ENCODE measurements at regions not wholly inside any gene's neighbourhood (a gene's known extent, or its start where the extent isn't known, plus 50 kb on each side); places are given as distances from the start of the nearest gene placed in this dataset.

- Mint-ChIP-seq H3K36me3 (no peaks in the 10 kb centered on the region), H3K27ac (no peak overlapping the region), H3K27me3 (peaks cover 9% of the 10 kb centered on the region), H3K9me3 (no peaks in the 10 kb centered on the region), H3K4me1 (no peaks in the 10 kb centered on the region), H3K4me3 (no peak overlapping the region)
- CTCF ChIA-PET, result interaction anchor here (2.1 kb wide), 1 partner anchor 12 kb away, joined by 4 read pairs; no protein-coding TSS in a partner anchor
- no peak for DNase-seq
Measured at GRCh38 chr2:18423636-18424035, 136.8 kb downstream of the RDH14 start.

GRCh38 chr2:18422432-18423165, 137.9 kb downstream of the RDH14 start:
- H3K27ac Mint-ChIP-seq, result no peak overlapping the region
- H3K27me3 Mint-ChIP-seq, result peaks cover 9% of the 10 kb centered on the region
- DNase-seq, result no peak
- no peak overlapping the region for H3K4me3 Mint-ChIP-seq
- H3K4me1 Mint-ChIP-seq, result no peaks in the 10 kb centered on the region
- H3K9me3 Mint-ChIP-seq, result no peaks in the 10 kb centered on the region
- CTCF ChIA-PET, result interaction anchor here (2.1 kb wide), 1 partner anchor 11 kb away, joined by 4 read pairs; no protein-coding TSS in a partner anchor
- H3K36me3 Mint-ChIP-seq, result no peaks in the 10 kb centered on the region

- DNase-seq, result no peak
- Mint-ChIP-seq H3K27me3 (peaks cover 4% of the 10 kb centered on the region), H3K36me3 (no peaks in the 10 kb centered on the region), H3K27ac (no peak overlapping the region), H3K4me3 (no peak overlapping the region), H3K9me3 (no peaks in the 10 kb centered on the region), H3K4me1 (no peaks in the 10 kb centered on the region)
- CTCF ChIA-PET, result no interaction called here
Measured at GRCh38 chr2:18413676-18414396, 146.6 kb downstream of the RDH14 start.

GRCh38 chr2:18412980-18413675, 147.3 kb downstream of the RDH14 start:
- no peaks in the 10 kb centered on the region for H3K36me3 Mint-ChIP-seq
- no peak overlapping the region for H3K4me3 Mint-ChIP-seq
- no peak overlapping the region for H3K27ac Mint-ChIP-seq
- DNase-seq, result no peak
- CTCF ChIA-PET, result no interaction called here
- H3K4me1 Mint-ChIP-seq, result no peaks in the 10 kb centered on the region
- H3K27me3 Mint-ChIP-seq, result peaks cover 4% of the 10 kb centered on the region
- H3K9me3 Mint-ChIP-seq, result no peaks in the 10 kb centered on the region

- Mint-ChIP-seq H3K4me1 (no peaks in the 10 kb centered on the region), H3K27ac (no peak overlapping the region), H3K9me3 (no peaks in the 10 kb centered on the region), H3K27me3 (peaks cover 4% of the 10 kb centered on the region), H3K36me3 (no peaks in the 10 kb centered on the region), H3K4me3 (no peak overlapping the region)
- CTCF ChIA-PET, result interaction anchor here (1.3 to 2.3 kb wide), 2 partner anchors 8 to 12 kb away, joined by 4 to 5 read pairs; no protein-coding TSS in a partner anchor
- DNase-seq, result no peak
Measured at GRCh38 chr2:18411626-18412025, 148.8 kb downstream of the RDH14 start.

- Mint-ChIP-seq H3K4me1 (no peaks in the 10 kb centered on the region), H3K4me3 (no peak overlapping the region), H3K9me3 (no peaks in the 10 kb centered on the region), H3K27ac (no peak overlapping the region), H3K27me3 (peaks cover 4% of the 10 kb centered on the region), H3K36me3 (no peaks in the 10 kb centered on the region)
- CTCF ChIA-PET, result interaction anchor here (2.3 kb wide), 1 partner anchor 9 kb away, joined by 5 read pairs; no protein-coding TSS in a partner anchor
- no peak for DNase-seq
Measured at GRCh38 chr2:18410543-18410942, 149.9 kb downstream of the RDH14 start.

- H3K9me3 Mint-ChIP-seq, result no peaks in the 10 kb centered on the region
- DNase-seq, result no peak
- CTCF ChIA-PET, result no interaction called here
- no peak overlapping the region for H3K4me3 Mint-ChIP-seq
- H3K36me3 Mint-ChIP-seq, result no peaks in the 10 kb centered on the region
- H3K27ac Mint-ChIP-seq, result no peak overlapping the region
- H3K4me1 Mint-ChIP-seq, result no peaks in the 10 kb centered on the region
- peaks cover 4% of the 10 kb centered on the region for H3K27me3 Mint-ChIP-seq
Measured at GRCh38 chr2:18408638-18409037, 151.8 kb downstream of the RDH14 start.

GRCh38 chr2:18406219-18406618, 154.2 kb downstream of the RDH14 start:
- Mint-ChIP-seq H3K4me1 (no peaks in the 10 kb centered on the region), H3K4me3 (no peak overlapping the region), H3K27ac (no peak overlapping the region), H3K36me3 (no peaks in the 10 kb centered on the region), H3K9me3 (no peaks in the 10 kb centered on the region), H3K27me3 (peaks cover 4% of the 10 kb centered on the region)
- CTCF ChIA-PET, result interaction anchor here (1.3 kb wide), 1 partner anchor 18 kb away, joined by 3 read pairs; no protein-coding TSS in a partner anchor
- DNase-seq, result no peak

- no peak for DNase-seq
- Mint-ChIP-seq H3K4me1 (no peaks in the 10 kb centered on the region), H3K4me3 (no peak overlapping the region), H3K27ac (no peak overlapping the region), H3K27me3 (no peaks in the 10 kb centered on the region), H3K36me3 (no peaks in the 10 kb centered on the region), H3K9me3 (no peaks in the 10 kb centered on the region)
- CTCF ChIA-PET, result interaction anchor here (0.8 to 0.9 kb wide), 2 partner anchors 11 to 21 kb away, joined by 3 read pairs; no protein-coding TSS in a partner anchor
Measured at GRCh38 chr2:18404708-18405107, 155.7 kb downstream of the RDH14 start.

GRCh38 chr2:18403921-18404522, 156.4 kb downstream of the RDH14 start:
- H3K27ac Mint-ChIP-seq, result no peak overlapping the region
- no peaks in the 10 kb centered on the region for H3K9me3 Mint-ChIP-seq
- CTCF ChIA-PET, result interaction anchor here (0.9 kb wide), 1 partner anchor 12 kb away, joined by 3 read pairs; no protein-coding TSS in a partner anchor
- H3K4me1 Mint-ChIP-seq, result no peaks in the 10 kb centered on the region
- H3K27me3 Mint-ChIP-seq, result no peaks in the 10 kb centered on the region
- H3K4me3 Mint-ChIP-seq, result no peak overlapping the region
- no peak for DNase-seq
- H3K36me3 Mint-ChIP-seq, result no peaks in the 10 kb centered on the region

- Mint-ChIP-seq H3K27ac (no peak overlapping the region), H3K36me3 (no peaks in the 10 kb centered on the region), H3K27me3 (no peaks in the 10 kb centered on the region)
Measured at GRCh38 chr2:18402831-18403230, 157.6 kb downstream of the RDH14 start.

GRCh38 chr2:18401471-18401870, 159.0 kb downstream of the RDH14 start:
- H3K36me3 Mint-ChIP-seq, result no peaks in the 10 kb centered on the region
- no peak overlapping the region for H3K4me3 Mint-ChIP-seq
- no peak for DNase-seq
- H3K9me3 Mint-ChIP-seq, result no peaks in the 10 kb centered on the region
- H3K27me3 Mint-ChIP-seq, result no peaks in the 10 kb centered on the region
- CTCF ChIA-PET, result no interaction called here
- H3K27ac Mint-ChIP-seq, result no peak overlapping the region
- H3K4me1 Mint-ChIP-seq, result no peaks in the 10 kb centered on the region

More at GRCh38 chr2:18402831-18403230, 157.6 kb downstream of the RDH14 start:
- Mint-ChIP-seq H3K4me1 (no peaks in the 10 kb centered on the region), H3K4me3 (no peak overlapping the region), H3K9me3 (no peaks in the 10 kb centered on the region)
- CTCF ChIA-PET, result no interaction called here
- DNase-seq, result no peak

- Mint-ChIP-seq H3K4me1 (no peaks in the 10 kb centered on the region), H3K27me3 (no peaks in the 10 kb centered on the region), H3K4me3 (no peak overlapping the region), H3K36me3 (no peaks in the 10 kb centered on the region), H3K9me3 (no peaks in the 10 kb centered on the region), H3K27ac (no peak overlapping the region)
- DNase-seq, result no peak
- CTCF ChIA-PET, result no interaction called here
Measured at GRCh38 chr2:18399601-18400000, 160.9 kb downstream of the RDH14 start.

GRCh38 chr2:18398833-18399232, 161.6 kb downstream of the RDH14 start:
- no peaks in the 10 kb centered on the region for H3K27me3 Mint-ChIP-seq
- H3K4me1 Mint-ChIP-seq, result no peaks in the 10 kb centered on the region
- DNase-seq, result no peak
- no peaks in the 10 kb centered on the region for H3K36me3 Mint-ChIP-seq
- H3K27ac Mint-ChIP-seq, result no peak overlapping the region
- H3K9me3 Mint-ChIP-seq, result no peaks in the 10 kb centered on the region
- no peak overlapping the region for H3K4me3 Mint-ChIP-seq
- CTCF ChIA-PET, result no interaction called here
